SU-DHL-6 (cell line): ENCODE measurements at regions not wholly inside any gene's neighbourhood (a gene's known extent, or its start where the extent isn't known, plus 50 kb on each side); places are given as distances from the start of the nearest gene placed in this dataset.
"Not testable (repeated sequence)": the region's sequence is repeated elsewhere in the genome, so short reads cannot be mapped to it uniquely, and the experiment has no call there.

Experiments
- EZH2phosphoT487 ChIP-seq: fragments of 200-600 bp; sonication (generic), shearing (Covaris generic); conservative IDR thresholded peaks from 2 replicates; pipeline ENCODE4 v1.6.1; 2018; ENCODE audit warnings: mild to moderate bottlenecking, antibody characterized with exemption, low read length, moderate library complexity, mixed read lengths
- TF ChIP-seq, protein P1 (sequence below): fragments of 200-600 bp; sonication (generic); IDR thresholded peaks from one replicate; pipeline ENCODE4 v1.5.1; 2017; ENCODE audit warnings: antibody characterized with exemption, mild to moderate bottlenecking, low read length, moderate library complexity; ENCODE audit not compliant: insufficient read depth, poor library complexity, severe bottlenecking

GRCh38 chr1:83472066-83472465 lies 526.9 kb downstream of the TTLL7 start:
- TF ChIP-seq, protein P1, sequence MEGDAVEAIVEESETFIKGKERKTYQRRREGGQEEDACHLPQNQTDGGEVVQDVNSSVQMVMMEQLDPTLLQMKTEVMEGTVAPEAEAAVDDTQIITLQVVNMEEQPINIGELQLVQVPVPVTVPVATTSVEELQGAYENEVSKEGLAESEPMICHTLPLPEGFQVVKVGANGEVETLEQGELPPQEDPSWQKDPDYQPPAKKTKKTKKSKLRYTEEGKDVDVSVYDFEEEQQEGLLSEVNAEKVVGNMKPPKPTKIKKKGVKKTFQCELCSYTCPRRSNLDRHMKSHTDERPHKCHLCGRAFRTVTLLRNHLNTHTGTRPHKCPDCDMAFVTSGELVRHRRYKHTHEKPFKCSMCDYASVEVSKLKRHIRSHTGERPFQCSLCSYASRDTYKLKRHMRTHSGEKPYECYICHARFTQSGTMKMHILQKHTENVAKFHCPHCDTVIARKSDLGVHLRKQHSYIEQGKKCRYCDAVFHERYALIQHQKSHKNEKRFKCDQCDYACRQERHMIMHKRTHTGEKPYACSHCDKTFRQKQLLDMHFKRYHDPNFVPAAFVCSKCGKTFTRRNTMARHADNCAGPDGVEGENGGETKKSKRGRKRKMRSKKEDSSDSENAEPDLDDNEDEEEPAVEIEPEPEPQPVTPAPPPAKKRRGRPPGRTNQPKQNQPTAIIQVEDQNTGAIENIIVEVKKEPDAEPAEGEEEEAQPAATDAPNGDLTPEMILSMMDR, result not testable (repeated sequence)
- not testable (repeated sequence) for TF ChIP-seq EZH2phosphoT487
